Colonic mucosa (tissue), 4 donors: ENCODE measurements at regions not wholly inside any gene's neighbourhood (a gene's known extent, or its start where the extent isn't known, plus 50 kb on each side); places are given as distances from the start of the nearest gene placed in this dataset.

ENCODE experiments used
- DNase-seq: peaks from one replicate; pipeline ENCODE4 v3.0.0-alpha.2; 2020
- H3K27ac ChIP-seq: fragments of 200-600 bp; one replicate; pipeline ENCODE4 v1.8.0; 2021
- H3K27me3 ChIP-seq: fragments of 200-600 bp; one replicate; pipeline ENCODE4 v1.8.0; 2021
- H3K36me3 ChIP-seq: fragments of 200-600 bp; one replicate; pipeline ENCODE4 v1.8.0; 2021
- H3K4me1 ChIP-seq: fragments of 200-600 bp; one replicate; pipeline ENCODE4 v1.8.0; 2021; ENCODE audit warnings: mild to moderate bottlenecking
- H3K4me3 ChIP-seq: fragments of 200-600 bp; one replicate; pipeline ENCODE4 v1.8.0; 2021
- H3K9ac ChIP-seq, 2 donors: one replicate each; pipeline ENCODE4 v1.7.0; 2013; ENCODE audit warnings: control low read depth in 2 of 2, low read depth in 2 of 2, low read length in 2 of 2
- H3K9me3 ChIP-seq: fragments of 200-600 bp; one replicate; pipeline ENCODE4 v1.8.0; 2021
- intact Hi-C: fragments of 100-400 bp; cut with DNase I; formaldehyde crosslinking; loops from one replicate; pipeline ENCODE4 v1.14.1; 2022
- TF ChIP-seq, protein P1 (sequence below): fragments of 200-600 bp; IDR thresholded peaks from one replicate; pipeline ENCODE4 v1.8.0; 2022; ENCODE audit warnings: antibody characterized with exemption, mild to moderate bottlenecking
- donor health status: healthy.
- donor health status: DM: no; HTN: no; CAD: no.
- donor health status: DM: no; HTN: no; CAD: no.

DNA sequence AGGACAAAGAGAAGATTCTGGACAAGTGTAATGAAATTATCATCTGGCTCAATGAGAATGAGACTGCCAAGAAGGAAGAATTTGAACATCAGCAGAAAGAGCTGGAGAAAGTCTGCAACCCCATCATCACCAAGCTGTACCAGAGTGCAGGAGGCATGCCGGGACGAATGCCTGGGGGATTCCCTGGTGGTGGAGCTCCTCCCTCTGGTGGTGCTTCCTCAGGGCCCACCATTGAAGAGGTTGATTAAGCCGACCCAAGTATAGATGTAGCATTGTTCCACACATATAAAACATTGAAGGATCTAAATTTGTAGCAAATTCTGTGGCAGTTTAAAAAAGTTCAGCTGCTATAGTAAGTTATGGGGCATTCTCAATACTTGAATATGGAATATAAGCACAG lies 174.3 kb upstream of the CCND2 start:
- Histone ChIP-seq H3K36me3 (no peaks in the 10 kb centered on the region), H3K4me1 (no peaks in the 10 kb centered on the region), H3K27ac (no peak overlapping the region), H3K27me3 (no peaks in the 10 kb centered on the region), H3K9me3 (no peaks in the 10 kb centered on the region), H3K9ac (no peak overlapping the region), H3K4me3 (no peak overlapping the region)
- DNase-seq = no peak
- TF ChIP-seq, protein P1, sequence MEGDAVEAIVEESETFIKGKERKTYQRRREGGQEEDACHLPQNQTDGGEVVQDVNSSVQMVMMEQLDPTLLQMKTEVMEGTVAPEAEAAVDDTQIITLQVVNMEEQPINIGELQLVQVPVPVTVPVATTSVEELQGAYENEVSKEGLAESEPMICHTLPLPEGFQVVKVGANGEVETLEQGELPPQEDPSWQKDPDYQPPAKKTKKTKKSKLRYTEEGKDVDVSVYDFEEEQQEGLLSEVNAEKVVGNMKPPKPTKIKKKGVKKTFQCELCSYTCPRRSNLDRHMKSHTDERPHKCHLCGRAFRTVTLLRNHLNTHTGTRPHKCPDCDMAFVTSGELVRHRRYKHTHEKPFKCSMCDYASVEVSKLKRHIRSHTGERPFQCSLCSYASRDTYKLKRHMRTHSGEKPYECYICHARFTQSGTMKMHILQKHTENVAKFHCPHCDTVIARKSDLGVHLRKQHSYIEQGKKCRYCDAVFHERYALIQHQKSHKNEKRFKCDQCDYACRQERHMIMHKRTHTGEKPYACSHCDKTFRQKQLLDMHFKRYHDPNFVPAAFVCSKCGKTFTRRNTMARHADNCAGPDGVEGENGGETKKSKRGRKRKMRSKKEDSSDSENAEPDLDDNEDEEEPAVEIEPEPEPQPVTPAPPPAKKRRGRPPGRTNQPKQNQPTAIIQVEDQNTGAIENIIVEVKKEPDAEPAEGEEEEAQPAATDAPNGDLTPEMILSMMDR = no peak
- intact Hi-C loops = no loop called here

DNA sequence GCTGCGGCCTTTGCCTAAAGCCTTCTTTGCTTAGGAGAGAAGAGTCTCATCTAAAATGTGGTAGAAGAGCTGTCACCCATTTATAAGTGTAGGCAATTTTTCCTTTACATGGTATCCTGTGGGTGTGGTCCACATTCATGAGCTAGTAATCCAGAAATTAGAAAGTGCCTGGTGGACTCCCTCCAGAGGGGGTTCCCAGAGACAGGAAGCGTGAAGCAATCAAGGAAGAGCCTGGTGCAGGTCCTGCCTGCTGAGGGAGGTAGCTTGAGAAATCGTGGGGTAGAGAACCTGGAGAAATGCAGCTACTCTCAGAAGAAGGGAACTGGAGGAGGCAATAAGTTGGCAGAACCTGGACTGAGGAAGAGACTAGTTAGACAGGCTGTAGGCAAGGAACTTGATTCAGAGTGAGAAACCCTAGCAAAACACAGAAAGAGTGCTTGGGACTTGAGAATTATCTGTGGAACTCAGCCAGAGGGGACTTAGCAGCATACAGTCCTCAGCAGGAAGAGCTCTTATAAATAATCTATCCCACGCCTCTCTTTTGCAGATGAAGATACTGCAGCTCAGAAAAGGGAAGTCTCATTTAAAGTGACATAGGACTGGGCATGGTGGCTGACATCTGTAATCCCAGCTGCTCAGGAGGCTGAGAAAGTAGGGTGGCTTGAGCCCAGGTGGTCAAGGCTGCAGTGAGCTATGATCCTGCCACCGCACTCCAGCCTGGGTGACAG lies 182.4 kb upstream of the CCND2 start:
- Histone ChIP-seq H3K27ac (no peak overlapping the region), H3K4me1 (no peaks in the 10 kb centered on the region), H3K9ac (no peak overlapping the region), H3K4me3 (no peak overlapping the region), H3K36me3 (no peaks in the 10 kb centered on the region), H3K9me3 (no peaks in the 10 kb centered on the region), H3K27me3 (no peaks in the 10 kb centered on the region)
- intact Hi-C loops = no loop called here
- DNase-seq = no peak
- TF ChIP-seq, protein P1 = no peak

DNA sequence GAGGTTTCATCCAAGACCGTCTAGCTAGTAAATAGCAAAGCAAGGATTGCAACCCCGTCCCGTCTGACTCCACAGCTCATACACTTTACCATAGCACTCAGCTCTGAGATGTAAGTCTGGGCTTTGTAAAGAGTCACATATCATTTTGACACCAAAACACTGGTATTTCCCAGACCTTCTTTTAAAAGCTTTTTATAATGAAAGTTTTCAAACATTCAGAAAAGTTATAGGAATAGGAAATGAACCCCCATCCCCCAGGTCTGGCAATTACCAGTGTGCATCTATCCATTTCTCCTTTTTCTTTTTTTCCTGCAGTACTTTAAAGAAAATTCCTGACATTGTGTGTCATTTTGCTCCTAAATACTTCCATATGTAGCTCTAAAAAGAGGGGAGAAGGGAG lies 183.6 kb upstream of the CCND2 start:
- Histone ChIP-seq H3K4me1 (no peaks in the 10 kb centered on the region), H3K9ac (no peak overlapping the region), H3K9me3 (no peaks in the 10 kb centered on the region), H3K36me3 (no peaks in the 10 kb centered on the region), H3K4me3 (no peak overlapping the region), H3K27ac (no peak overlapping the region), H3K27me3 (no peaks in the 10 kb centered on the region)
- intact Hi-C loops = no loop called here
- no peak for DNase-seq
- TF ChIP-seq, protein P1 = no peak

DNA sequence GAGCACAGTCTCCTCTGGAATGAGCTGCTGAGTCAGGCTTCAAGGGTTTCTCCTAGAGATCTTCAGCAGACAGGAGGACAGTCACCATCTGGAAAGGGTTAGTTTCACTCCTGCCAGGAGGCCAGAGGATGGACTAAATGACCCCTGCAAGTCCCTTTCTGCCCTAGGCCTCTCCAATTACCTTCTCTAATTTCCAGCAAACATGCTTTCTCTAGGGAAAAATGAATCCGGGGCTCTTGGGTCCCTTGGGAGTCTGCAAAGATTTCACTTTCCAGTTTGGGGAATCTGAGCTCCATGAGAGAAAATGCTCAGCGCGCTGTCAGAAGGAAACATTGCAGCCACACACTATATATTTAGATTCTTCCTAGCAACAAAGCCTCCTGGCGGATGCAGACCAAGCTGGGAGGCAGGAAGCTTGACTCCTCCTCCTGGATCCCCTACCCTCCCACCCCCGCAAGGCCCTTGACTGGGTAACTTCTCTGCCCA lies 184.4 kb upstream of the CCND2 start:
- Histone ChIP-seq H3K4me1 (no peaks in the 10 kb centered on the region), H3K36me3 (no peaks in the 10 kb centered on the region), H3K9ac (no peak overlapping the region), H3K9me3 (no peaks in the 10 kb centered on the region), H3K27me3 (no peaks in the 10 kb centered on the region), H3K4me3 (no peak overlapping the region), H3K27ac (no peak overlapping the region)
- no peak for DNase-seq
- TF ChIP-seq, protein P1 = no peak
- intact Hi-C loops = no loop called here

DNA sequence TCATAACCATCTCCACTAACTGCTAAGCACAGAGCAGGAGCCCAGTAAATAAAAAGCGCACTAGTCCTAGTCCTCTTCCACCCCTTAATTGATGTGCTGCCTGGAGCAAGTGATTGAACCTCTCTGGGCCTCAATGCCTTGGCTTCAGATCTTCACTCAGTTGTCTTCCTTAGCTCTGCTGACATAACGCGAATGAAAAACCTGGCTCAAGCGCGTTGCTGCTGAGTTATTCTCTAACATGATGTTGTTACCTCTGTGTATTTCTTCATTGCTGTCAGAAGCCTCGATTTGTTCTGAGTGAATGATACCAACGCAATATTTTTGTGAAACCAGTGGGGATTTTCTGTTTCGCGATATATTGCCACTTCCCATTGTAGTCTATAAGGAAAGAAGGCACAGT lies 185.1 kb upstream of the CCND2 start:
- H3K4me1 ChIP-seq = no peaks in the 10 kb centered on the region

More for the DNA sequence above, 185.1 kb upstream of the CCND2 start:
- no peaks in the 10 kb centered on the region for H3K27me3 ChIP-seq
- H3K9ac ChIP-seq = no peak overlapping the region
- H3K36me3 ChIP-seq = no peaks in the 10 kb centered on the region
- no peak overlapping the region for H3K27ac ChIP-seq
- intact Hi-C loops = no loop called here
- TF ChIP-seq, protein P1 = no peak
- DNase-seq = no peak
- H3K4me3 ChIP-seq = no peak overlapping the region
- no peaks in the 10 kb centered on the region for H3K9me3 ChIP-seq
